ENCODE measurements at regions not wholly inside any gene's neighbourhood (a gene's known extent, or its start where the extent isn't known, plus 50 kb on each side); places are given as distances from the start of the nearest gene placed in this dataset.

DNA sequence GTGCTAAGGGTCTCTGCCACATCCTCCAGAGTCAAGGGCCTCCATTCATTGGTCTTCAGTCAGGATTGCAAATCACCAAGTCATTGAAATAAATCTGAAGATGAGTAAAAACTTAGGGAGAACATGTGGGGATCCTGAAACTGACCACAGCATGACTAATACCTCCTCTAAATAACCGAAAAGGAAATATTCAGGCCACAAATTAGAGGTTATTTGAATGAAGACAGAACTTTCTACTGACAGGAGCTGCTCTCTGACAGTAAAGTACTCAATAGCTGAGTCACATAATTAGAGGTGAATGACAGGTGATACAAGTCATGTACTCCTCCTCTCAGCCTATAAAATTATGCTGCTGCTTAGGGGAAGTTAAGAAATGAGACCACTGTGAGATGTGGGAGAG lies 240.2 kb upstream of the F9 start:
- DNase-seq (ENCODE audit: low spot score), result peak; percentile 19

DNA sequence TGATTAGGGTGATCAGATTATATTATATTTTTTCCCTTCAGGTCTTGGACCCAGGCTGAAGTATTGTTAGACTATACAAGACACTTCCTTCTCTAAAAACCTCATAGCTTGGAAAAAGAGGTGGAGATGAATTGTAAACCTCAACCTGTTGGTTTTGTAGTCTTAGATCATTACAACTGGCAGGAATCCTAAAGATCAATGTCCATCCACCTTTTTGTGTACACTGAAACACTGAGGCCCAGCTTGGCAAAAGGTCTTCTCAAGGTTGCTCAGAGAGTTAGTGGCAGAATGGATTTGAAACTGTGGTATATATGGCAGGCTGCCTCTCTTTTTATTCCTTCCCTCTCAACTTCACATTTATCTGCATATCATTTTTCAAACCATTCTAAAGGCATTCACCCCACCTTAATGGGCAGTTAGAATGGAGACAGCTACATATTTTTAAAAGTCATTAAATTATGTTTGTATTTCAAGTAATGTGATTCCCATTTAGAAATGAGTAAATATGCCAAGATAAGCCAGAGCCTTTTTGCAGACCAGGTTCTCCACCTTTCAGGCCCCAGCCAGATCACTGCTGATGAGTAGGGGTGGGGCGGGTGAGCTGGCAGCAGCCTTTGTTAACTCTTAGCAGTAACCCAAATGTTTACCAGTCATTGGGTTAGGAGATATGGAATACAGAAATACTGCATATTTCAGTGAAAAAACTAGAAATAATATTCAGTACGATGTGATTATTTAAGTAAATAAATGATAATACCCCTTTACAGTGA lies 243.2 kb upstream of the F9 start:
- DNase-seq (ENCODE audit: low spot score), result no peak

DNA sequence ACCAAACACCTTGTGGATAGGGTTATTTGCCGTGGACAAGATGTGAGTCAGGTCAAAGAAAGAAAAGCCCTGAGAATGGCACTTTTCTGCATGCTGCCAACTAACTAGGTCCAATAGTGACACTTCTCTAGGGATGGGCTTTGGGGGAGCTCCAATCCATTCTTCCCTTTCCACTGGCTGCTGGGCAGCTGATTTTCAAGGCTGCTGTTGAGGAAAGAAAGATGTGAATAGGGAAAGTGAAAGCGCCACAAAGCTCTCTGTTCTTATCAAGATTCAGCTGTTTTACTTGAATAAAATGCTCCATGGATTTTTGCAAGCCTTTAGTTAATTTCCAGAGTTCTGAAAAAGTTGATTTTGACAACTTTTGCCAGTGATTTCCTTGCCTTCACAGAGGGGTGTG lies 244.2 kb upstream of the F9 start:
- DNase-seq (ENCODE audit: low spot score), result no peak

DNA sequence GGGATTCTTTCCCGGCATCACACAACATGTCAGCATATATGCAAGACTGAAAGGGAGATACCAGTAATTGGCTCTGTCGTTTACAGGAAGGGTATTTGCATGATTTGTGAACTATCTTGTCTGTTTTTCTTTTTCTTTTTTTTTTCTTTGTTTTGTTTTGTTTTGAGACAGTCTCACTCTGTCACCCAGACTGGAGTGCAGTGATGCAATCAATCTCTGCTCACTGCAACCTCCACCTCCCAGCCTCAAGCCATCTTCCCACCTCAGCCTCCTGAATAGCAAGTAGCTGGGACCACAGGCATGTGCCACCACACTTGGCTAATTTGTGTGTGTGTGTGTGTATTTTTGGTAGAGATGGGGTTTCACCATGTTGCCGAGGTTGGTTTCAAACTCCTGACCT lies 262.7 kb upstream of the F9 start:
- DNase-seq (ENCODE audit: low spot score), result no peak

DNA sequence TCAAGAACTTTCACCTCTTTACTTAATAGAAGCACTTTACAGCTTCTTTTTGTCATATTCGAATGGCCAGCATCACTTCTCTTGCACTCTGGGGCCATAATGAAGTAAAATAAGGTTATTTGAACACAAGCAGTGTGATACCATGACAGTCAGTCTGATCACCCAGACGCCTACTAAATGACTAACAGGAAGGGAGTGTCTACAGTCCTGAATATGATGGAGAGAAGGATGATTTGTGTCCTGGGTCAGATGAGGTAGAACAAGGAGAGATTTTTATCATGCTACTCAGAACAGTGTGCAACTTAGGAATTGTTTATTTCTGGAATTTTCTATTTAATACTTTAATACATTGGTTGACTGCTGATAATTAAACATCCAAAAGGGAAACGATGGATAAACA lies 284.2 kb upstream of the F9 start:
- no peak for DNase-seq (ENCODE audit: low spot score)

DNA sequence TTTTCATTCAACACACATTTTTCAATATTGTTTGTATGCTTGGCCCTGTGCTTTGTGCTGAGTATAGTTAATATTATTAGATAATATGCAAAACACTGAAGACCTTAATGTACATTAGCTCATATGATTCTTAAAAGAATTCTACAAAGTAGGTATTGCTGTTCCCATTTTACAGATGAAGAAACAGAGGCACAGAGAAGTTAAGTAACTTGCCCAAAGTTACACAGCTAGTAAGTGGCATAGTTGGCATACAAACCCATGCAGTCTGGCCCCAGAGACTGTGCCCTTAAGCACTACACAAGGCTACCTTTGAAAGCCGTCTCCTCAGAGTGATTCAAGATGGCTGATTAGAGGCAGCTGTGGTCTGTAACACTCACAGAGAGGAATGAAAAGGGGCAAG lies 293.4 kb upstream of the F9 start:
- no peak for DNase-seq (ENCODE audit: low spot score)

DNA sequence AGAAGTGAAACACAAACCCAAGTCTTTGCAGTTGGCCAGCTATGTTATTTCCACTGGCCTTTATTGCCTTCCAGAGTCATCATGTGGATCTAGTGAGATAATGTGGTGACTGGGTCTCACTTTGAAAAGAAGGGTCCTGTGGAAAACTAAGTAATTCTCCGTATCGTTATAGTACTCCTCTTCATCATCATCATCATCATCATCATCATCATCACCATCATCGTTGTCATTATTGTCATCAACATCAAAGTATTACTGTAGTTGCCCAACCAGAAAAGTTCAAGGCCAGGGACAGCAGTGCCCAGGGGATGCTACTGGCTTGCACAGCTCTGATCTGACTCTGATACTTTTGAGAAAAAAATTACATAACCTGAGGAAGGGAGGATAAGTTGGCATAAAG lies 295.6 kb upstream of the F9 start:
- no peak for DNase-seq (ENCODE audit: low spot score)

DNA sequence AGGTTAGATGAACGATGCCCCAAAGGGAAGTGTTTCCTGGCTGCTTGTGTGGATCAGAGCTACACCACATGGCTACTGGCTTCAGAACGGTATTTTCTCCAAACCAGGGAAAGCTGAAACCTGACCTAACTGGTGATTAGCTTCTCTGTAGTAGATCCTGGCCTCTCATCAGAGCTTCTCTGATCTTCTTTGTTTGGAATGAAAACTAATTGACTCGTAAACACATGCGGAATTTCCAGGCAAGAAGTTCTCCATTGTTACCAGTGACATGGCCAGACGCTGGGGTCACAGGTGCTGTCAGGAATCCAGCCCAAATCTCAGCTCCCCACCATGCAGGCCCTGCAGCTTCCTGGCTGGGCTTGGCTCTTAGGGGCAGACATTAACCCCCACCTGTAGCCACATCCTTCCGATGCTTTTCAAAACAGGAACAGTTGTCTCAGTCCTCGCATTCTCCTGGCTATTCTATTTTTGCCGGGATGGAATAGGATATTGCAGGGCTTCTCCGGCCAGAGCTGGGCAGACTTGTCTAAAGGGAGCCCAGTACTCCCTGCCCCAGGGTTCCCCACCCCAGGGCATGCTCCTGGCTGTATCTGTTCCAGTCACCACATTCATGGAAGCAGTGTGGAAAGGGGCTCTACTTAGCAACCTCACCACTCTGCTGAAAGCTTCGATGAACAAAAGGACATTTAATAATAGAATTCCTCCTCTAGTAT lies 305.4 kb upstream of the F9 start:
- DNase-seq (ENCODE audit: low spot score), result no peak

DNA sequence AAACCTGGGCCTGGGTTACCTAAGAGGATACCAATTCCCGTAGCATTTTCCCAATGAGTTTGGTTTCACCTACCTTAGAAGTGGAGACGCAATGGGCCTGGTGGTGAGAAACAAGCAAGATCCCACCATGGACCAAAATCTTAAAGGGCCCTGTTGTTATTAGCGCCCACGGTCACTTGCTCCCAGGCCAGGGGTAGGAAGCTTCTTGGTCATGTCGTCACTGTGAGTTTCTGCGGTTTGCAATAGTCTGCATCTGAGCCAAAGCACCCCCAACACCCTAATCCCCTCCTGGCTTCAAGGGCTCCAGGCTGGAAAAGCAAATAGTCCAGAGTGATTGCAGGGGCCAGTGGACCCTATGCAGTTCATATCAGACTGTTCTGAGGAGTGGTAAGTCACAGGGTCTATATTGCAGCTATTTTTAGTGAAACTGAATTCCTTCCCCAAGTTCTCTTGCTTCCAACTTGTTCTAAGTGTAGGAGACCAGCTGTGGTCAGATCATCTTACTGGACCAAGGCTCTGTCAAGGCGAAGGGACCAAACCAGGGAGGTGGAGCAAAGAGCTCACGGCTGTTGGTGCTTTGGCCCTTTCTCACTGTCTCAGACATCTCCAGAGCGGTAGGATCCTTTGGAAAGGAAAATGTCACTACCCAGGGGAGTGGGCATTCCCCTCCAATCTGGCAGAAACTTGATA lies 307.9 kb upstream of the F9 start:
- no peak for DNase-seq (ENCODE audit: low spot score)

DNA sequence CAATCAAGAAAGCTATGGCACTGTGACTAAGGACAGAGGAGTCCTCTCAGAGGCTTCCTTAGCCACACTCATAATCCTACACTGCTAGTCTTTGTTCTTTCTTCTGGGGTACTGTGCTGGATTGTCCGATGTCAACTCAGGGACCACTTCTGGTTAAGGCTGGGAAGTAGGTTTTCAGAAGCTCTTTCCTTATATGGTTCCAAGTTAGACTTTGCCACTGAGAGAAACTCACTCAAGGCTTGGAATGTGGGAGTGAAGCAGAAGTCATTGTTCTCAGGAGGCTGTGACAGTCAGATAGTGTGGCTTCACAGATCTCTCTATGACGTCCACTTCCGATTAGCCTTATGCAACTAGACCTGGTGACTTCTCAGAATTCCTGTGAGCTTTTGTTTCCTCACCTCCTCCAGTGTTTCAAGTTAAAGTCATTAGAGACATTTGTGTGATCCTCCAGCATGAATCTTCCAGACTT lies 317.3 kb upstream of the F9 start:
- no peak for DNase-seq (ENCODE audit: low spot score)

DNA sequence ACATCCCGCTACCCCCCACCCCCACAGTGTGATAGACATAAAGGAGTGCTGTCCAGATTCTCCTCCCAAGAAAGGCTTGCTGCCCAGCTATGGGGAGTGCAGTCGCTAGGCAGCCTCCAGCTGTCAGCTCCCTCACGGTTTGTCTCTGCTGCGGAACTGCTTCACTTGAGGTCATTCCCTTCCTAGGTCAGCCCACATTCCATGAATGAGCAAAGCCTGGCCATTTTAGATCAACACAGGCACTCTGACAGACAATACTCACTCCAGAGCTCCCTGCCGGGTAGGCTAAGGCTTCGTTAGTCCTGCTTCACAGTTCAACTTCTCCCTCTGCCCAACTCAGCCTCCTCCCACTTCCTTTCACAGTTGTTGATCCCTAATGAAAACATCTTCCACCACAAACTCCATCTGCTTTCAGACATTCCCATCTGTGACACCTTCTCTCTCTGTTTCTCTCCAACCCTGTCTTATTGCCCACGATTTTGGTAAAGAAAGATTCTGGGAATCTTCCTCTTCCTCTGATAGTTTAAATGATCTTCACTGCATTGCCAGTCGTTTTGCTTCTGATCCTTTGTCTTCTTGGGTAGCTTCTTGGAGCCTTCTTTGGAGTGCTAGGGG lies 318.9 kb upstream of the F9 start:
- no peak for DNase-seq (ENCODE audit: low spot score)

DNA sequence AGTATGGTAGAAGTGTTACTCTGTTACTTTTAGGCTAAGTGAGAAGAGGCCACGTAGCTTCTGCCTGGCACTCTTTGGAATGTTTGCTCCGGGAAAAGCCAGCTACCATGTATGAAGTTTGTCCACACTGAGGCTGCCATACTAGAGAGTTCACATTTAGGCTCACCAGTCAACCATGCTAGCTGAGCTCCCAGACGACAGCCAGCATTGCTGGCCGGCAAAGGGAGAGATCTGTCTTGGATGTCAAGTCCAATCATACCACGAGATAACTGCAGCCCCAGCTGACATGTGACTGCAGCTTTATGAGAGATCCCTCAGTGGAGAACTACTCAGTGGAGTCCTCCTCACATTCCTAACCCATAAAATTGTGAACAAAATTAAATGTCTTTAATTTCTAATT lies 321.2 kb upstream of the F9 start:
- no peak for DNase-seq (ENCODE audit: low spot score)

DNA sequence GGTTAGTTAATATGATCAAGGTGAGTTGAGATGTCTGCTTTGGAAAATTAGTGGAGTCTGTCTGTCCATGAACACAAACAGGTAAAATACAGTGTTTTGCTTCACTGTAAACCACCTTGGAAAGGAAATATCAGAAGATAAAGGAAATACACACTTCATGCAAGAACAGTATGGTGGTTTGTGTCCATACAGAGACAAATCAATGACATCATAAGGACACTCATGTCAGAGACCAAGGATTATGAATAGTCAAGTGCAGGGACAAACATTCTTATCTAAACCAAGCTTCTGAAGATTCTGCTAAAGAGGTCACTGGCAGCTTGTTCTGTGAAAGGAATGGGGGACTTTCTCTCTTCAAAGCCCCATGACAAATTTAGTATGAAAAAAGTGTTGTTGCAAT lies 322.9 kb upstream of the F9 start:
- DNase-seq (ENCODE audit: low spot score), result no peak

DNA sequence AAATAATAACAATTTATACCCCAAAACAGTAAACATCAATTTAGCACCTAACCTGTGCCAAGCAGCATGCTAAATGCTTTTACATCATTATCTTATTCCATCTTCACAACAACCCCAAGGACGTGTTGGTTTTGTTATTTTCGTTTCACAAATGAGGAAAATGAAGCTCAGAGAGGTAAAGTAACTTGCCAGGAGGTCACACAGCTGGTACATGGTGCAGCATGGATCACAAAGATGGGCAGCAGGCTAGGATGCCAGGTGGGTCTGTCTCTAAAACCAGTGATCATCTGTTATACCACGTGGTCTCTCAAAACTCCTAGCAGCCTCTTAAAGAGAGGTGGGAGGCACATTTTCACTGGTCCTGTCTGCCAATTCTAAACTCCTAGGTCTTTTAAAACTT lies 323.6 kb upstream of the F9 start:
- no peak for DNase-seq (ENCODE audit: low spot score)

DNA sequence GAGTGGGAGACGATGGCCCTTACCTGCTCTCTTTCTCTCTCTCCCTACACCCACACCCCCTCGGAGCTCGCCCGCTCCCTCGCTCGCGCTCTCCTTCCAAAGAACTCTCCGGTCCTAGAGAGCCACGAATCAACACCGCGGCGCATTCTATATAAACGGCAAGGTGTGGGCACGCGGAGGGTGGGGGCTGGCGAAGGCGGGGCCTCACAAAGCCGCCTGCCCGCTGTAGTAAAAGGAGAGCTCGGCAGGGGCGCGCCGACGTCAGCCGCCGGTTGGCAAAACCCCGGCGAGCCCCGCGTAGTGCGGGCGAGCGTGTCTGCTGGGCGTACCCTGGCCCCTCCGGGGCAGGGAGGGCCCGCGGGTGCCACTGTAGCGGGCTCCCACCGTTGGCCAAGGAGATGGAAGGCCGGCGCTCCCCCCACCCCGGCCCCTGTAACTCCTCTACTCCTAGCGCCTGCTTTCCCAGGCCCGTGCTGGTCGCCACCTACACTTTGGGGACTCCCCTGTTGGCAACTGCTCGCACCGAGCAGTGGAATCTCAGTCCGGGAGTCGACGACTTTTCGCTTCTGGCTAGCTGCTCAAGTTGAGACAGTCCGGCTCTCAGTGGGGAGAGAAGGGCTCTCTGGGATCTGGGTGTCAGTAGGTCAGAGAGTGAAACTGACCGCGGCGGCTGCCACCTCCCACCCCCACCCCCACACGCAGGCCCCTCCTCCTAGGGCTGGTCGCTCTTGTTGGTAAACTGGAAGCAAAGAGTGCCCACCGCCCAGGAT lies 325.5 kb upstream of the F9 start:
- DNase-seq (ENCODE audit: low spot score), result no peak

DNA sequence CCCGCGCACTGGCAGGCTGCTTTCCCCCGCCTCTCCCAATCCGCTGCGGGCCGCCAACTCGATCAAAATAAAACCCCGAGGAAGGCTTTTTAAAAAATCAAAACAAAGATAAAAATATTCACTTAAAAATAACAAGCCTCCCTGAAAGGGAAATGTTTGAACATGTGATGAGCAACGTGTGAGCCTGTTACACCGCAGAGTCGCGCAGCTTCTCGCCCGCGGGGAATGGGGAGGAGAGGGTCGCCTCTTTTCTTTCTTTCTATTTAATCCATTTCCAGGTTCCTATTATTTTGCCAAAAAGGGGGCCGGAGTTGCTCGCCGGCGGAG lies 326.0 kb upstream of the F9 start:
- no peak for DNase-seq (ENCODE audit: low spot score)

DNA sequence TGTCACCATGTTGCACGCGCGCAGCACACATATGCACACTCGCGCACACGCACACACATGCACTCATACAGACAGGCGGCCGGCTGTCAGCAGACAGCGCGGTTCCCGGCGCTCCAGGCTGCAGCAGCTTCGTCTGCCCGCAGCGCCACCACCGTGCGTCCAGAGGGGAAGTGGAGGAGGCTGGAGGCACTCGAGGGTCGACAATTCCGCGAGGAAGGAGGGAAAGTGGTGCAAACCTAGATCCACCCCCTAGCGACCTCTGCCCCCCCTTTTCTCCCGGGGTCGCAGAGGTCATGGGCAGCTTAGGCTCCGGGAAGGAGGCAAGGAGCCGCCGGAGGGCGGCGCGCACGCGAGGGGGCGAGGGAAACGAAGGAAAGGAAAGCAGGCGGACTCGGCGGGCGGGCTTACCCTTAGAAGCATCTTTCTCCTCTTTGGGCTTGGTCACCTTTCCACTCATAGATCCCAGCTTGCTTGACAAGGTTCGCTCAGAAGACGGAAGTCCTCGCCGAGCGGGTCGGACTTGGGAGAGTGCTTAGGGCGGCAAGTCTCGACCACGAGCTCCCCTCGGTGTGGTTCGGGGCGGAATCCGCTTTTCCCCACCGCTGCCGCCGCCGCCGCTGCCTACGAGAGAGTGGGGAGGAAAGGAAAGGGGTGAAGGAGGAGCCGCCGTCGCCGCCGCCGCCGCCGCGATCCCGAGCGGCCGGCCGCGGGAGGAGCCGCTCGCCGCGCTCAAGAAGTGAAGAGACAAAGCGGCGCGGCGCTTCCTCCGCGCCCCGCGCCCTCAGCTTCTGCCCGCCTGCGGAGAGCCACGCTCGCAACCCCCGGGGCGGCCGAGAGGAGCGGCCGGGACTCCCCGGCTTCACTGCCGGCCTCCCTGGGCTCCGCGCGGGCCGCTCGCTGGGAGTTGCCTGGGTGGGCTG lies 326.6 kb upstream of the F9 start:
- DNase-seq (ENCODE audit: low spot score), result no peak

DNA sequence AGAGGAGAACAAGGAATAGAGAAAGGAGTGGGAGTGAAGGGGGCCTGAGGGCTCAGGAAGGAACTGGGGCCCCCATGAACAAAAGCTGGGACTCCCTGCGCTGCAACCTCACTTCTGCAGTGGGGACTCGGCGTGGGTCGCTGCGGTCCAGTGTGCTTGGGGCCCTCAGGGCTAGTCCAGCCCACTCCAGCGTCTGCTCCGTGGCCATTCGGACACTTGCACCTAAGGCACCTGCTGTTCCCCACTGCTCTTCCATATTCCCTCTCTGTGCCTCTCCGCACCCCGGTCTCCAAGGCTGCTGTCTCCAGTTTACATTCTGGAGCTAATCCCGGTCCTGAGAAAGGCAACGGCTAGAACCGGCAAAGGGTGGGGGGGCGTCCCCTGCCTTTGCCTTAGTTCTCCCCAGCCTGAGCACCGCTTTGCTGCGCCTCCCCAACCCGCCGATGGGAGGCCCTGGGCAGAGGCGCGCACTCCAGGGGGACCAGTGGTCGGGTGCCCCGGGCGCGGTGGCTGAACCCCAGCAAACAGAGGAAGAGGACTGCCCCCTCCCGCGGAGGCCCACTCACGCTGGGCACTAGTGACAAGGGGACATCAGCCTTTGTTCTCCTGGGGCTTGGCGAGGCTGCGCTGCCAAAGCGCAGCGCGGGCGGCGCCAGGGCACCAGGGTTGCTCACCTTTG lies 327.7 kb upstream of the F9 start:
- no peak for DNase-seq (ENCODE audit: low spot score)

DNA sequence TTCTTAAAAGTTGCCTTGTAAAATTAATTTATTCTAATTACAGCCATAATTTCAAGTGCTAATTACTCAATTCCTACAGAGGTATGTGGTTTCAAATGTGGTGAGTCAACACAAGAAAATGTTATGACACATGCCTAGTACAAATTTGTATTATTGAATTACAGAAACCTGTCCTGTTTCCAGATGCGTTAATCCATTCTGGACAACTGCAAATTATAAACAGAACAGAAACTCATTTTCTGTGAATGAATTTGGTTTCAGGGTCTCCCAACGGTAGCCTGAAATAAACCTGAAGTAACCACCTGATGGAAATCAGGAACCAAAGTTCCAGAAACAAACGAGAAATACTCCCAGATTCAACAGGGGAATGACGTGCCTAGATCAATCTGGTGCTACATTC lies 328.6 kb upstream of the F9 start:
- DNase-seq (ENCODE audit: low spot score), result no peak

DNA sequence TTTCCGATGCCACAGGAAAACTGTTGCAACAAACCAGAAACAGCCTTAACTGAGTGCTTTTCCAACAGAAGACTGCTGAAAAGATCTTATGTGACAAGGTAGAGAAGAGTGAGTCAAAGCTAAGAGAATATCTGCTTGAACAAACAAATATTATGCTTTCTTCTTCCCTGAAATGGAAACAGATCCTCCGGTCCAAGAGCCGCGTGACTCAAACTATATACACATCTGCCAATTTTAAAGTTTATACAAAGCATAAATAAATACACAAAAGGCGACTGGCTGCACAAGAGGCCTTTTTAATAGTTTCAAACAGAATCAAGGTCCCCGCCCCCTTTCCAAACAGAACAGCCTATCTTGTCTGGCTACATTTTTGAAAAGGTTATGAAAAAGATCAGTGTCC lies 329.7 kb upstream of the F9 start:
- no peak for DNase-seq (ENCODE audit: low spot score)

DNA sequence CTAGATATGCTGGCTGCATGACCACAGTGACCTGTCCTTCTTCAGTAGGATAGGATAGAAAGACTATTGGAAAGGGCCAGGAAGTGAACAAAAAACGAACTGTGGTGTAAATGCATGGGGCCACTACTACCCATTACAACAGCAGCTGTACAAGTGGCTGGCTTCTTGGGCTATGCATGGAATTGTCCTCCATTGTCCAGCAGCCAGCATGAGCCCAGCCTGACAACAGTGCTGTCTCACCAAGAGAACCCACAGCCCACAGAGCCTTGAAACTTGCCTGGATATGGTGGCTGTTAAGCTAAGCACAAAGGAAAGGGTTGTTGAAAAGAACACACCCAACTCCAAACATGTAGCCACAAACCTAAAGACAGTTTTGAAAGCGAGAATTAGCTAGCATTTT lies 330.2 kb upstream of the F9 start:
- DNase-seq (ENCODE audit: low spot score), result no peak
